GM21786 (cell line): ENCODE measurements at regions not wholly inside any gene's neighbourhood (a gene's known extent, or its start where the extent isn't known, plus 50 kb on each side); places are given as distances from the start of the nearest gene placed in this dataset.

Source experiments
- ATAC-seq: cut with Tn5 transposase; IDR thresholded peaks from one replicate; pipeline ENCODE4 v1.9.1; 2021; ENCODE audit not compliant: unreplicated experiment

DNA sequence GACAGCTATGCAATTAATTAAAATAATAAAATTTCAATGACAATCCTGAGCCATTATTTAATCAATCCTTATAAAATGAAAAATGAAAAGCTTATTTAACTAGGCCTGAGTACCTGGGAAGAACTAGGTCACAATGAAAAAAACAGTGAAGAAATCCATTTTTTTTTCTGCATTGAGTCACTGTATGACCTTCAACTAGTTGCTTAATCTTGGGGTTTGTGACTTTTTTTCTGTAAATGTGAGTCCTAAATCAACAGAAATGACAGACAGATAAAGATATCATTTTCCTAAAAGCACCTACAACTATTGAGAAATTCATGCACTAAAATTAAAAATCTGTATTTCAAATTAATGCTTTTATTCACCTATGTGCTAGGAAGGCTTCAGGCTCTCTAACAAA is 96.8 kb downstream of the TMEM26 start:
- no peak for ATAC-seq

- no peak for ATAC-seq
Observed at GRCh38 chr10:61355211-61355610, 98.0 kb downstream of the TMEM26 start.

DNA sequence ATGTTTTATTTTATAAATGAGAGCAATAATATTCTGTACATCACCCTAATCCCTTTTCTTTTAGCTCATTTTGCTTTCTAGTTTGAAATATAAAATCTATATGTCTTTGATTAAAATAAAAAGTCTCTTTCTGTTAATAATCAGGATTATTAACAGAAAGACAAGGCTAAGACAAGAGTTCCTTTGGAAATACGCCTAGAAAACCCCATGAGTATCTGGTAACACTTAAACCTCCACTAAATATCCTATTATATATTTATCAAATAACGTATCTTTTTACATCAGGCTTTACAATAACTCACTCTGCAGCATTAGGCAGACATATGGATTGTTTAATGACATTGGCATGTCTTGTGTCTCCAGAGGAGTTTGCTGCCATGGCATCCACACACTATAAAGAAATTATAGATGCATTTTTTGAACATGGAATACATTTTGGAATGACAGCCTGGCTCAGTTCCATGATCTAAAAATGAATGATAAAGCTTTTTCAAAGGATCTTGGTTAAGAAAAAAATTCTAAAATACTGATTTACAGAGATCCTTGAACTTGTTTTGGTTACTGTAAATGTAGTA is 98.7 kb downstream of the TMEM26 start:
- no peak for ATAC-seq

DNA sequence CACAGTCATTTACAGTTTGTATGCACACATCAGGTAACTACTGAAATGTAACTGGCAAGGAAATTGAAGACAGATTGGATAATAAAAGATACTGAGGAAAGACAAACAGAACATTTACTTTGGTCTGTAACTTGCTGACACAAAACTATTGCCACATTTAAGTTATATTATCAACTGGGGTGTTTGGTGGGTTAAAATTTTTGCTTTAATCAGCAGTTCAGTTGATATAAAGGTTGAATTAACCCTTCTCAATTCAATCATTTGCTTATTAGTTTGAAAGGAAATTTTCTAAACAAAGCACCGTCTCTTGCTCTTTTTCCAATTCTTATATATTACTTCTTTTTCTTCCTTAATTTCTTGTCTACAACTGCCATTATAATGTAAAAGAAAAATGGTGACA is 102.4 kb downstream of the TMEM26 start:
- ATAC-seq: no peak

- no peak for ATAC-seq
Observed at GRCh38 chr10:61350068-61350467, 103.1 kb downstream of the TMEM26 start.

- ATAC-seq: no peak
Observed at GRCh38 chr10:61346796-61347413, 106.3 kb downstream of the TMEM26 start.

DNA sequence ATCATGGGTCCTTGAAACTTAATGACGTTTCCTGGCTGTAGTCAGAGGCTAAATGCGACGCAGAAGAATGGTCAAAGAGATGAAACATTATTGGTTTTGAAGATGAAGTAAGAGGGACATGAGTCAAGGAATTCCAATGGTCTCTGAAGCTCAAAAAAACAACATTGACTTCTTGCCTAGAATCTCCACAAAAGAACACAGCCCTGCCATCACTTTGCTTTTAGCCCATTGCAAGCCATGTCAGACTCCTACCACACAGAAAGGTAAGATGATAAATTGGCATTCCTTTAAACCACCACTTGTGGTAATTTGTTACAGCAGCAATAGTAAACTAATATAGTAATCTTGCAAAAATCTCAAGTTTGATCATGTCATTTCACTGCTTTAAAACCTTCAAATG is 109.4 kb downstream of the TMEM26 start:
- no peak for ATAC-seq

DNA sequence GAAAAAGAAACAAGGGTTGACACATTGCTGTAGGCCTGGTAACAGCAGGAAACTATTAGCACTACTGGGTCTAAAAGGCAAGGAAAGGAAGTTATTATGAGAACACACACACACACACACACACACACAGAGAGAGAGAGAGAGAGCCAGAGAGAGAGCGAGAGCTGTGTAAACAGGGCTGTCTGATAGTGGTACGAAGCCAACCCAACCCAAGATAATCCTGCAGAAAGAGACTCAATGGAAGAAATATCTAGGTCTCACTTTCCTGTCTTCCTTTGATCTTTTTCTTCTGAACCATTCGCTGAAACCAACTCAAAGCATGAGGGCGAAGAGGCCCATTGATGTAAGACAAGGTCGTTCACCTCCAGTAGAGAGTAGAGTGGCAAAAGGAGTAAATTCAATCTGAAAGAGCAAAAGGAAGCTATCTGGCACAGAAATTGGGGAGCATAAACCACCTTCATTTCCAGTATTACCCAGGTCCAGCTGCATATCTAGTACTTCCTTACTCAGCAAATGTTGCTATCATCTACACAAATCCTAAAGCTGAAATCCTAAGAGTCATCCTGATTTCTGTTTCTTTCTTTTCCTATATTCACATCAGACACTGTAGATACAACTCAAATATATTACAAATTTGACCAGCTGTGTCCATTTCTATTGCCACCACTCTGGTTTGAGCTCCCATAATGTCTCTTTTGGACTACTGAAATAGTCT is 110.2 kb downstream of the TMEM26 start:
- no peak for ATAC-seq

DNA sequence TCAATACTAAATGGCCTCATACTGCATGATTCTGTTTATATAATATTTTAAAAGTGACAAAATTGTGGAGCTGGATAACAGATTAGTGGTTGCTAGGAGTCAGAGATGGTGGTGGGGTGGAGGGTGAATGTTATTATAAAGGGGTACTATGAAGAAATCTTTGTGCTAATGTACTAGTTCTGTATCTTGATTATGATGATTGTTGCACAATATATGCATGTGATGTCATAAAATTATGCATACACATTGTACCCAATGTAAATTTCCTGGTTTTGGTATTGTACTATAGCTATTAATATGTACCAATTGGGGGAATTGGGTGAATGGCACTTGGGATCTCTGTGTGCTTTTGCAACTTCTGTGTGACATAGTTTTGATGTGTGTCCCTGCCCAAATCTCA is 112.2 kb downstream of the TMEM26 start:
- no peak for ATAC-seq

DNA sequence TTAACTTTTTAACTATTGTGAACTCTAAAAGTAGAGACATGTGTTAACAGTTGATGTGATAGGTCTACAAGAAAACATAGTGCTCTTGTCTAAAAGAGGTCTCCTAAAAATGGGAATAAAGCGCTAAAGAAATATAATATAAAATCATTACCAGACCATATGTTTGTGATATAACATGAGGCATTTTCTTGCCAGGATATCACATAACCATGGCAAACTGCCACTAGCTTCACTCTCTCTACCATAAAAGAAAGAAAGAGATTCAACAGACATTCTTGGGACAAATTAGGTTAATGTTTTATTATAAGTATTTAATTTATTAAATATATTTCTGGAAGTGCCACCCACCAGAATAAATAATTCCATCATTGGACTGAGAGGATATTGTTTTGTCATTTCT is 115.0 kb downstream of the TMEM26 start:
- ATAC-seq: no peak

GRCh38 chr10:61337741-61338140 is 115.4 kb downstream of the TMEM26 start:
- ATAC-seq: no peak

GRCh38 chr10:61336831-61337230 is 116.3 kb downstream of the TMEM26 start:
- no peak for ATAC-seq

DNA sequence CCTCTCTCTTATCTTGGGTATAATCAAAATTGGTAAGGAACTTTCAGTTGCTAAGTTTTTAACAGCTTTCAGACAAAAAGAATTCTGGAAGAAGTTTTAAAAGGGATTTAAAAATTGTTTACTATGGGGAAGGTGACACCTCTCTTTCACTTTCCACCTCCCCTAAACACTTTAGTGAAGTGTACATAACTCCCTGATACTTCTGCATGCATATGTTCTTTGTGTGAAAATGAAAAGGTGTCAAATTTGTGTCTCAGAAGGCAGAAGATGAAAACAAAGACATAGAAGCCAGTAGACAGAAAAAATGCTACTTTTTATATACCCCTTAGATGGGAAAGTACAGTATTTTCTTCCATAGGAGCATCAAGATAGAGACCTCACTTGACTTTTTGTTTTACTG is 117.8 kb downstream of the TMEM26 start:
- no peak for ATAC-seq

- no peak for ATAC-seq
Observed at GRCh38 chr10:61332581-61332980, 120.6 kb downstream of the TMEM26 start.

- ATAC-seq: no peak
Observed at GRCh38 chr10:61330669-61331068, 122.5 kb downstream of the TMEM26 start.

- ATAC-seq: peak; percentile 79
Observed at GRCh38 chr10:61329854-61330253, 123.3 kb downstream of the TMEM26 start.

DNA sequence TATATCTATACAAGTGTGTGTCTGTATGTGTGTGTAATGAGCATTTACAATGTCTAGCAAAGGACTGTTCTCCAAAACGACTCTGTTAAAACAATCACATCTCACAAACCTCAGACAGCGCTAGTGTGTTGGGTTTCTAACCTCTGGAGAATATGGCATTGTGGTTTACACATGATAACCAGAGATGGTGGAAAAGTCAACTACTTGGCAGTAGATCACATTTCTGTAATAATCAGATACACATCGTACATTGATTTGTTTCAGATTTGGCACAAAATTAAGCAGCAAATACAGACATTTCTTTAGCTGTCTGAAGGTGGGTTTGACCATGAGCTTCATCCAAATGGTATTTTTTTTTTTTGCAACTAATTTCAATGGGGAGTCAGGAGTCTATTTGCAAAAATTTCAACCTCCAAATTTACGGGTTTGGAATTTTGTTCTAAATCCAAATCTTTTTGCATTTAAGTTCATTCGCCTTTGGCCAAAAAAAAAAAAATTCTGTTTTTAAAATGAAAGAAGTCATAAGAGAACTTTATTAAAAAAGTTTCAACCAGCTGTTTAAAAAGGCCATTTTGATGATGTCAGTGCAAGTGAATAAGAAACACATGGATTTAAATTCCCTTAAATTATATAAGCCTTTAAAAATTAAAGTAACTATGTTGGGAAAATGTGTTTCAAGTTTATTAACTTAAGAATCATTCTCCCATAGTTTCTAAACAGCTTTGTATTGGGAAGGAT is 127.8 kb downstream of the TMEM26 start:
- ATAC-seq: no peak

DNA sequence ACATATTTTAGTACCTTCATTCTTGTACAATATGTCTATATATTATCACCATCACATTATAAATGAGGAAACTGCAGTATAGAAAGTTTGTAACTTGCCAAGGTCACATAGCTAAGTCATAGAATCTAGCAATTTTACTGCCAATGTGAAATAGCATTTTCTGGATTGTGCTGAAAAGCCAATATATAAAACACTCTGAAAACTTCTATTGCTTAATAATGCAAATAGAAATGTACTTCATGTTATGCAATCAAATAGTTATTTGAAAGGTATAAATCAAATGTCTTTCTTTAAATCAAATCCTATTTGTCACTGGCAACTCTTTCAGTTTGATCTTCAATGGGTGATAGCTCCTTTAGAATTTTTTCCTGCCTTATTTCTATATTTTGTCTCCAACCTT is 129.5 kb downstream of the TMEM26 start:
- no peak for ATAC-seq

DNA sequence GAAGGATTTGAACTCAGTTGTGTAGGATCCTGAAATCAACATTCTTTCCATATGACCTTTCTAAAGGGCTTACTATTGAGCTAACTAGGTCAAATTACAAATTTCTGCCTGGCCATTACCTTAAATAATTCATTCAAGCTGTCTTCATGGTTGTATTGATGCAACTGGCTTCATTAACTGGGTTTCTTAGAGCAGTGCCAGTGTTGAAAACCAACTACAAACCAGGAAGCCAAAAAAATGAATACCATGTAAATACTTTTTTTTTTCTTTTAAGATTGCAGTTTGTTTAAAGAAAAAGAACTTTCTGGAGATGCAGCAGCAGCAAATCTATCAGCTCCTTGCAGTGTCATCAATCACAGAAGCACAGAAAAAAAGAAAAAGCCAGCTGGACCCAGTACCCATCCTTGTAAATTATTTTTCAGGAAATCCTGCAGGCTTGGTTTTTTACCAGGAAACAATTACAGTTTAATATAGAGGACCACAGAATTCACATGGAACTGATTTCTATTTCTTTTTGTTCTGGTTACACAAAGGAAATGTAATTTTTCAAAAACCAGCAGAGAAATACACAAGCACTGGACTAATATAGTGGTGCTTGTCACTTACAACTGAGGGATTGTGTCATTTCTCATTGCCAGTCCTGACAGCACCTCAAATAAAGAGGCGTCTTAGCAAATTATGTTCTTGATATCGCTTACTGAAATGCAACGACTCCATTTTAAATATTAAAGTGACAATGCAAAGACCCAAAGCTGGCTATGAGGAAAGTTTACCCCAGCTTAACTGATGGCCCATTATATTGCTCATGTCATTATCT is 131.9 kb downstream of the TMEM26 start:
- ATAC-seq: no peak

DNA sequence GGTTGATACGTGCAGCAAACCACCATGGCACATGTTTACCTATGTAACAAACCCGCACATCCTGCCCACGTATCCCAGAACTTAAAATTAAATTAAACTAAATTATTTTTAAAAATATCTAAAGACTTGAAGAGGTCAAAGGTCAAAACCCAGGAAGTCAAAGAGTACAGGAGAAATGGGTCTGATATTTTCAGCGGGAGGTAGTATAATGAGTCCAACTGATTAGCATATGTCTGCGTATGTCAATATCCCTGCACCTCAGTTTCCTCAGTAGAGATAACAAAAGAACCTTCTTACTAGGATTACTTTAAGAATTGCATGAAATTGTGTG is 133.0 kb downstream of the TMEM26 start:
- no peak for ATAC-seq
